Ishikawa (cell line): ENCODE measurements at regions not wholly inside any gene's neighbourhood (a gene's known extent, or its start where the extent isn't known, plus 50 kb on each side); places are given as distances from the start of the nearest gene placed in this dataset.

Experiments
- CEBPB ChIP-seq: IDR thresholded peaks from 2 replicates; pipeline ENCODE4 v1.6.1; 2012
- CREB1 ChIP-seq: IDR thresholded peaks from 2 replicates; pipeline ENCODE4 v1.6.1; 2012; ENCODE audit warnings: low read depth
- EGR1 ChIP-seq: IDR thresholded peaks from 2 replicates; pipeline ENCODE4 v1.6.1; 2012
- EP300 ChIP-seq: IDR thresholded peaks from 2 replicates; pipeline ENCODE4 v1.6.1; 2012; ENCODE audit warnings: borderline replicate concordance
- FOXM1 ChIP-seq: IDR thresholded peaks from 2 replicates; pipeline ENCODE4 v1.6.1; 2012; ENCODE audit warnings: low read depth, borderline replicate concordance
- NFIC ChIP-seq: IDR thresholded peaks from 2 replicates; pipeline ENCODE4 v1.6.1; 2012
- RAD21 ChIP-seq: IDR thresholded peaks from 2 replicates; pipeline ENCODE4 v1.6.1; 2012; ENCODE audit warnings: low read depth
- REST ChIP-seq: IDR thresholded peaks from 2 replicates; pipeline ENCODE4 v1.6.1; 2012; ENCODE audit warnings: low read depth, mild to moderate bottlenecking
- TAF1 ChIP-seq: IDR thresholded peaks from 2 replicates; pipeline ENCODE4 v1.6.1; 2012; ENCODE audit warnings: low read depth, mild to moderate bottlenecking
- TCF12 ChIP-seq: IDR thresholded peaks from 2 replicates; pipeline ENCODE4 v1.6.1; 2012; ENCODE audit warnings: low read depth
- TEAD4 ChIP-seq: IDR thresholded peaks from 2 replicates; pipeline ENCODE4 v1.6.1; 2012
- USF1 ChIP-seq: IDR thresholded peaks from 2 replicates; pipeline ENCODE4 v1.6.1; 2012
- YY1 ChIP-seq: IDR thresholded peaks from 2 replicates; pipeline ENCODE4 v1.6.1; 2012; ENCODE audit warnings: low read depth
- ZBTB7A ChIP-seq: IDR thresholded peaks from 2 replicates; pipeline ENCODE4 v1.6.1; 2012; ENCODE audit warnings: low read depth
- TF ChIP-seq, protein P1 (sequence below): IDR thresholded peaks from 2 replicates; pipeline ENCODE4 v1.6.1; 2012

DNA sequence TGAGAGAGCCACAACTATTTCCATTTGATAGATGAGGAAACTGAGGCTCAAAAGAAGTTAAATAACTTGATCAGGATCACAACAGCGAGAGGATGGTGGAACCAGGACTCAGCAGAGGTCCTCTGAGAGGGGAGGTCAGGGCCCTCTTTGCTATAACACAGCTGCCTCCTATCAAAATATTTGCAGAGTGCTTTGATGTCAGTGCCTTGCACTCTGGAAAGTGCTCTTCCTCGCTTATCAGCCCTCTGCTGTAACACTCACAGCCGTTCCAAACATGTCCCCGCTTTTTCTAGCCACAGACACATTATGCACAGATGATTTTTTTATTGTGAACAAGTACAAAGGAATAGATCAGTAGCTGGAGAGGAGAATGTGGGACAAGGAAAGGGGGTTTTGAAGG lies 71.8 kb upstream of the ARHGAP29 start:
- TF ChIP-seq, protein P1, sequence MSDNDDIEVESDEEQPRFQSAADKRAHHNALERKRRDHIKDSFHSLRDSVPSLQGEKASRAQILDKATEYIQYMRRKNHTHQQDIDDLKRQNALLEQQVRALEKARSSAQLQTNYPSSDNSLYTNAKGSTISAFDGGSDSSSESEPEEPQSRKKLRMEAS, result no peak
- no peak for TF ChIP-seq RAD21
- no peak for TF ChIP-seq REST
- TF ChIP-seq TCF12, result no peak
- no peak for TF ChIP-seq YY1
- no peak for TF ChIP-seq CEBPB
- TF ChIP-seq ZBTB7A, result no peak
- no peak for TF ChIP-seq TAF1
- TF ChIP-seq TEAD4, result no peak
- no peak for TF ChIP-seq CREB1
- TF ChIP-seq EP300, result no peak
- TF ChIP-seq USF1, result no peak
- no peak for TF ChIP-seq FOXM1

DNA sequence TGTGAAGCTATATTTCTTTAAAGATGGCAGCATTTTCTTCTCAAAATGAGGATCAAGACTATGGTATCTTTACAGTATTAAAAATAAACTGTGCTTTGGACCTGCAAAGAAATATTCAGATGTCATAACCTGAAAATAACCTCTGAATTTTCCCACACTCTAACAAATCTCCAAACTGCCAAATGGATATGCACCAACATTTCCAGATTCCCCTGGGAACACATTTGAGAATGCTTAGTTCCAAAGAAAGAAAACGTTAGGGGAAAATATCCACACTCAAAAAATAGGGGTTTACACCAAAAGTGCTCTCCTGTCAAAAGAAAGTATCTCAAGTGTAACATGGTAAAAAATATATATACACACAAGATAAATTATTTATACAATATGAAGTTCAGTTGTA lies 69.1 kb upstream of the ARHGAP29 start:
- TF ChIP-seq NFIC (no peak), REST (no peak), EGR1 (no peak), EP300 (no peak), YY1 (no peak), TAF1 (no peak), ZBTB7A (no peak)
- TF ChIP-seq, protein P1, result no peak

- TF ChIP-seq CEBPB, result no peak
- no peak for TF ChIP-seq USF1
- TF ChIP-seq REST, result no peak
- no peak for TF ChIP-seq FOXM1
- TF ChIP-seq, protein P1, result no peak
- no peak for TF ChIP-seq RAD21
- no peak for TF ChIP-seq EP300
- TF ChIP-seq ZBTB7A, result no peak
Measured at GRCh38 chr1:94305704-94306103, 68.3 kb upstream of the ARHGAP29 start.

DNA sequence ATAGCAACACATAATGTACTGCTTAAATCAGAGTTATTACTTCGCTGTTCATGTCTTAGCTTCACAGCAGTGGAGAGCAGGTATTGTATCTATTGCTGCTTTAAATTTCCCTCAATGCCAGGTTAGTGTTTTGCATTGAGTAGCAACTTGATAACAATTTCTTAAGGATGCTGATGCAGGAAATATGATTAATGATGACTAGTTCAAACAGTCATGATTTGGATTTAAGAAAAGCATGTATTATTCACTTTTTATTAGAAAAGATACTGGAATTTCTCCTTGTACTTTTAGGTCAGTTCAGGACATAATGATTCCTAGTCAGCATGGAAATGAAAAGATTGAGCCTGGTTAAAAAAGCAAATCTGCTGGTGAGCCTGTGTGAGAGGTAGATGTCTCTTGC lies 67.2 kb upstream of the ARHGAP29 start:
- TF ChIP-seq TEAD4 (no peak), FOXM1 (no peak), ZBTB7A (no peak), CREB1 (no peak), NFIC (no peak), RAD21 (no peak), EGR1 (no peak), CEBPB (no peak), TCF12 (no peak), EP300 (no peak), TAF1 (no peak), YY1 (no peak), REST (no peak), USF1 (no peak)
- TF ChIP-seq, protein P1, result no peak
